Panc1 (cell line): ENCODE measurements at regions not wholly inside any gene's neighbourhood (a gene's known extent, or its start where the extent isn't known, plus 50 kb on each side); places are given as distances from the start of the nearest gene placed in this dataset.

ENCODE experiments used
- TCF7L2 ChIP-seq: IDR thresholded peaks from 2 replicates; pipeline ENCODE4 v1.6.1; 2011; ENCODE audit warnings: mild to moderate bottlenecking, low read depth, low read length, inconsistent platforms
- TF ChIP-seq, protein P1 (sequence below), 2 experiments: IDR thresholded peaks; 2 replicates each; pipeline ENCODE4 v1.6.1; 2011 to 2012; ENCODE audit warnings: low read depth in 2 of 2, control low read depth in 1 of 2, low read length in 1 of 2, mild to moderate bottlenecking in 1 of 2, moderate library complexity in 1 of 2; ENCODE audit not compliant: insufficient read depth in 1 of 2
- TF ChIP-seq, protein P2 (sequence below): fragments of 450-650 bp; IDR thresholded peaks from 2 replicates; pipeline ENCODE4 v1.5.1; 2017; ENCODE audit warnings: mild to moderate bottlenecking

DNA sequence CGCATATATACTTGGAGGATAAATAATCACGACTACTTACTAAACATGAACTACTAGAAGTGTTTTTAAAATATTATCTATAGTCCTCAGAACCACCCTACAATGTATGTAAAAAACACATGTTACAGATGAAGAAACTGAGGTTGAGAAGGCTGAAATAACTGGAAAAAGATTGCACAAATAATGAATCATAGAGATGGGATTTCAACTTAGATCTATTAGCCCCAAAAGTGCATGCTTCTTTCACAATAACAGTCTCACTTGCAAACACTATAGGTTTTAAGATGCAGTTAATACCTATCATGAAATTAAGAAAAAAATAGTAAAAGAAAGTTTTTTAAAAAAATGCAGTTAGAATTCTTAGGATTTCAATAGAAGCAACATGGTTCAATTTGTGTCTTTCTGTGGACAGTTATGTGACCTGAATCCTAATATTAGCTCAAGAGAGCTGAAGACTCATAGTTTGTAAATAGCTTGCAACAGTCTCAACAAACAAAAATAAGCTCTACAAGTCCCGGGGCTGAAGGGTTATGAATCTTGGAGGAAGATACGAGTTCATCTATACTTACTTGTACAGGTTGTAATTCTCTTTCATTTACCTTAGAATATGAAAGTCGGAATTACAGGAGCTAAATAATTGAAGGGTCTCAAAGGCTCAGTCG is 58.6 kb upstream of the NTPCR start:
- TF ChIP-seq TCF7L2, result no peak
- TF ChIP-seq, protein P1, sequence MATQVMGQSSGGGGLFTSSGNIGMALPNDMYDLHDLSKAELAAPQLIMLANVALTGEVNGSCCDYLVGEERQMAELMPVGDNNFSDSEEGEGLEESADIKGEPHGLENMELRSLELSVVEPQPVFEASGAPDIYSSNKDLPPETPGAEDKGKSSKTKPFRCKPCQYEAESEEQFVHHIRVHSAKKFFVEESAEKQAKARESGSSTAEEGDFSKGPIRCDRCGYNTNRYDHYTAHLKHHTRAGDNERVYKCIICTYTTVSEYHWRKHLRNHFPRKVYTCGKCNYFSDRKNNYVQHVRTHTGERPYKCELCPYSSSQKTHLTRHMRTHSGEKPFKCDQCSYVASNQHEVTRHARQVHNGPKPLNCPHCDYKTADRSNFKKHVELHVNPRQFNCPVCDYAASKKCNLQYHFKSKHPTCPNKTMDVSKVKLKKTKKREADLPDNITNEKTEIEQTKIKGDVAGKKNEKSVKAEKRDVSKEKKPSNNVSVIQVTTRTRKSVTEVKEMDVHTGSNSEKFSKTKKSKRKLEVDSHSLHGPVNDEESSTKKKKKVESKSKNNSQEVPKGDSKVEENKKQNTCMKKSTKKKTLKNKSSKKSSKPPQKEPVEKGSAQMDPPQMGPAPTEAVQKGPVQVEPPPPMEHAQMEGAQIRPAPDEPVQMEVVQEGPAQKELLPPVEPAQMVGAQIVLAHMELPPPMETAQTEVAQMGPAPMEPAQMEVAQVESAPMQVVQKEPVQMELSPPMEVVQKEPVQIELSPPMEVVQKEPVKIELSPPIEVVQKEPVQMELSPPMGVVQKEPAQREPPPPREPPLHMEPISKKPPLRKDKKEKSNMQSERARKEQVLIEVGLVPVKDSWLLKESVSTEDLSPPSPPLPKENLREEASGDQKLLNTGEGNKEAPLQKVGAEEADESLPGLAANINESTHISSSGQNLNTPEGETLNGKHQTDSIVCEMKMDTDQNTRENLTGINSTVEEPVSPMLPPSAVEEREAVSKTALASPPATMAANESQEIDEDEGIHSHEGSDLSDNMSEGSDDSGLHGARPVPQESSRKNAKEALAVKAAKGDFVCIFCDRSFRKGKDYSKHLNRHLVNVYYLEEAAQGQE (IDR thresholded peaks at IDR 0.05; ENCODE audit: insufficient read depth in 1 of 2, low read depth in 2 of 2, low read length in 1 of 2), result no peak
- TF ChIP-seq, protein P2, sequence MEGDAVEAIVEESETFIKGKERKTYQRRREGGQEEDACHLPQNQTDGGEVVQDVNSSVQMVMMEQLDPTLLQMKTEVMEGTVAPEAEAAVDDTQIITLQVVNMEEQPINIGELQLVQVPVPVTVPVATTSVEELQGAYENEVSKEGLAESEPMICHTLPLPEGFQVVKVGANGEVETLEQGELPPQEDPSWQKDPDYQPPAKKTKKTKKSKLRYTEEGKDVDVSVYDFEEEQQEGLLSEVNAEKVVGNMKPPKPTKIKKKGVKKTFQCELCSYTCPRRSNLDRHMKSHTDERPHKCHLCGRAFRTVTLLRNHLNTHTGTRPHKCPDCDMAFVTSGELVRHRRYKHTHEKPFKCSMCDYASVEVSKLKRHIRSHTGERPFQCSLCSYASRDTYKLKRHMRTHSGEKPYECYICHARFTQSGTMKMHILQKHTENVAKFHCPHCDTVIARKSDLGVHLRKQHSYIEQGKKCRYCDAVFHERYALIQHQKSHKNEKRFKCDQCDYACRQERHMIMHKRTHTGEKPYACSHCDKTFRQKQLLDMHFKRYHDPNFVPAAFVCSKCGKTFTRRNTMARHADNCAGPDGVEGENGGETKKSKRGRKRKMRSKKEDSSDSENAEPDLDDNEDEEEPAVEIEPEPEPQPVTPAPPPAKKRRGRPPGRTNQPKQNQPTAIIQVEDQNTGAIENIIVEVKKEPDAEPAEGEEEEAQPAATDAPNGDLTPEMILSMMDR, result no peak
